Activated CD4-positive, CD25-positive, alpha-beta regulatory T cell treated with anti-CD3 and anti-CD28 coated beads, Interleukin-2, amount 50 U/mL, for 24 hours (primary cell): ENCODE measurements at regions not wholly inside any gene's neighbourhood (a gene's known extent, or its start where the extent isn't known, plus 50 kb on each side); places are given as distances from the start of the nearest gene placed in this dataset.

ENCODE experiments used
- ATAC-seq, 2 donors: fragments of 150-1000 bp; cut with Tn5 transposase; one replicate each; pipeline ENCODE4 v1.10.0; 2021; ENCODE audit warnings: mild to moderate bottlenecking in 1 of 2, moderate library complexity in 1 of 2

GRCh38 chr7:33701927-33702326 is 203.4 kb upstream of the BMPER start:
- no peak for ATAC-seq

GRCh38 chr7:33702514-33703054 is 202.8 kb upstream of the BMPER start:
- no peak for ATAC-seq

- ATAC-seq, result no peak
Measured at GRCh38 chr7:33705333-33705833, 200.0 kb upstream of the BMPER start.

GRCh38 chr7:33706186-33706585 is 199.2 kb upstream of the BMPER start:
- no peak for ATAC-seq

DNA sequence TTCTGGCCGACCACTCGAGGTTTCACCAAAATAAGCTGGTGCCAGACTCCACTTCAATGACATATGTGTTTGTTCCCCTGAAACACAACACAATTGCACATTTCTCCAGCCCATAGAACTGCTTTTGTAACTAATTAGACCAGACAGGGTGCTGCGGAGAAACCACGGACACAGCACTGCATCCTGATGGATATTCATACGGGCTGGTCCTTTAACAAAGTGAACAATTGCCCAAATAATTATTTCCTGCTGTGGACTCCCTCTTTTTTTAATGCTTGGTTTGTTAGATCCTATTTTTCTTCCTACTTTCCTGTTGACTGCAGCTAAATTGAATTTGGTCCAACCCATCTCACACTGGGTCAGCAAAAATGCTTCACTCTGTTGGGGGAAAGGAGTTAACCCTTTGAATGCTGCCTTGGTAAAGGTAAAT is 198.6 kb upstream of the BMPER start:
- ATAC-seq, result no peak

DNA sequence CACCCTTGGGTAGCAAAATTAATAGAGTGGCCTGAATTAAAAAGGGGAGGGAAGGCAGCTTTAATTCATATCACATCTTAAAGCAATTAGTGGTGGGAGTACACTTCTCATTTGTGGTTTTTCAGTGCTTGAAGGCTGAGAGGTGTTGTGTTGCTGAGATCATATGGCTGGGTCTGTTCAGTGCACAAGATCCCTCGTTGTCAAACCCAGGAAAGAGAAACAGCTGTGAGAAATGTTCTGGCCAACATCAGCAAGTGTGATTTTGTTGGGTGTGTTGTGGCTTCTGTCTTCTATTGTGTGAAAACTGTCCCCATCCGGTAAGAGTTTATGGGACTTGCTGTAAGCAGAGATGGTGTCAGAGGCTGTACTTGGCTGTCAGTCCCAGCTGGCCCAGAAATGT is 197.9 kb upstream of the BMPER start:
- ATAC-seq, result no peak

DNA sequence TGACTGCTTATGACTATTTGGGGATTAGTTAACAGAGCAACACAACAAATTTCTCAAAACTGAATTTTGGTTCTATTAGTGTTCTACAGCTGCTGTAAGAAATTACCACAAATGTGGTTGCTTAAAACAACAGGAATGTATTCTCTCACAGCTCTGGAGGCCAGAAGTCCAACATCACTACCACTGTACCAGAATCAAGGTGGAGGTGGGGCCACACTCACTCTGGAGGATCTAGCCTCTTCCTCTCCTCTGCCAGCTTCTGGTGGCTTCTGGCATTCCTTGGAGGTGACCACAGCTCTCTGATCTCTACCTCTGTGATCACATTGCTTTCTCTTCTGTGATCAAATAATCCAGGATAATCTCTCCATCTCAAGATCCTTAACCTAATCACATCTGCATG is 194.7 kb upstream of the BMPER start:
- no peak for ATAC-seq

DNA sequence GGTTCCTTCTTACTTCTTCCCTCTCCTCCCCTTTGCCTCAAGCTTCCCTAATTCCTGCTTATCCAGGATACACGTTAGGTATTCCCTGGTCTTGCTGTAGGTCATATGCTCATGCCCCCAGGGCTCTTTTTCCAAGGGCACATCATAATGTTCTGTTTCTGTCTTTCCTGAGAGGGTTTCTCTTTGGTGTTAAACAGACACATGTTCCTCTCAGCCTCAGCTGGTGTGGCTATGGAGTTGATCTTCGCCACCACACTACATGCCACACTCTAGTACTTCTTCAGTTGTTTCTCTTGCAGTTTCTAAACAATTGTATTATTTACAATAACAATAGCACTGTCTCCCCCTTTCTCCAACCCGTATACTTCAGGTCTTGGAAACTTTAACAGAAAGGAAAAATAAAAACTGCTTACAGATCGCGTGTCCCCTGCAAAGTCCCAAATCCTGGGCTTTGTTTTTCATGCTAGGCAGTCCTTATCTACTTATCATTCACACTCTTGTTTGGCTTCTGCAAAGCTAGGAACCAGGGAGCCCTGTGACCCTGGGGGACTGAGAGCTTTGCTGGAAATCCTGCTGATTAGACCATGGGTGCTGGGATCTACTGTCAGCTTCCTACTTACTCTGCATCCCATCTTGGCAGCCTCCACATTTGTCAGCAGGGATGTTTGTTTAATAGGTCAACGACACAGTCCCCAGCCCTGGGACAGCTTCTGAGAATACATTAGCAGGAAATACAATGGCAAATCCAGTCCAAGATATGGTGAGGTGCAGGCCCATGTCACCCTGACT is 193.9 kb upstream of the BMPER start:
- ATAC-seq, result no peak

- ATAC-seq, result no peak
Measured at GRCh38 chr7:33712020-33712414, 193.3 kb upstream of the BMPER start.

GRCh38 chr7:33714208-33714607 is 191.1 kb upstream of the BMPER start:
- ATAC-seq, result no peak

GRCh38 chr7:33716581-33717477 is 188.5 kb upstream of the BMPER start:
- ATAC-seq, result no peak

DNA sequence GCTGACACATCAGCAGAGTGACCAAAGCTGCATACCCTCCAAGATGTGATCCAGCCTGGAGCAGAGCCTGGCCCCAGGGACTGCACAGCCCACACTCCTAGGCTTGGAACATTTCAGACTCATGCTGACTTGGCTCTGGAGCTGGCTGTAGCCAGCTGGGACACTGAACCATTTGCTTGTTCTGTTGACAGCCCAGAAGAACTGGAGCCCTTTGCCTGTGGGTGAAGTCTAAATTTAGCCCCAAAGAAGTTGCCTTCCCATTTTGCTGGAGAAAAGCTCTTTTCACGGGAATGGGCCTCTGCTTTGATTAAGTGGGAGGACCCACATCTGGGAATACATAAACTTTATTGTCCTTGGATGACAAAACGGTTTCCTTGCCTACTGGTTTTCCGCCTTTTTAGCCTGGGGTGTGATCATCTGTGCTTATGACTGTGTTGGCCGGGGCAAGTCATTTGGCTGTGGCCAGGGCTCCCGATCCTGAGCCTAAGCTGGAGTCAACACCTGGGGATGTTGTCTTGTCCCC is 186.2 kb upstream of the BMPER start:
- ATAC-seq, result no peak

- no peak for ATAC-seq
Measured at GRCh38 chr7:33720139-33720538, 185.2 kb upstream of the BMPER start.

DNA sequence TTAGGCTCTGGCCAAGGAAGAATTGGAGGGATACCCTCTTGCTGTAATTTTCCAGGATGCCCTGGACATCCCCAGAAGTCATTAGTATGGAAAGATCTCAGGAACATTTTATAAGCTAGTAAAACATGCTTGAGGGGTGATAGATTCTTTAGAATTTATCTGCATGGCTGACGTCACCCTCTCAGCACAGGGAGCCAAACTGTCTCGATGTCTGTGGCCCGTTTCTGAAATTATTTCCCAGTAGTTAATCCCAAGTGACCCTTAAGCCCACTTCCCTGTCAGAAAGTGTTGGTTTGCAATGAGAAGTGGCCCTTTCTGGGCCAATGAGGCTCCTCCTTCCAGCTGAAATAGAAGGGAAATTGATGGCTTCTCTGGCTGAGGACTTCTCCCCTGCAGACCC is 184.5 kb upstream of the BMPER start:
- no peak for ATAC-seq

DNA sequence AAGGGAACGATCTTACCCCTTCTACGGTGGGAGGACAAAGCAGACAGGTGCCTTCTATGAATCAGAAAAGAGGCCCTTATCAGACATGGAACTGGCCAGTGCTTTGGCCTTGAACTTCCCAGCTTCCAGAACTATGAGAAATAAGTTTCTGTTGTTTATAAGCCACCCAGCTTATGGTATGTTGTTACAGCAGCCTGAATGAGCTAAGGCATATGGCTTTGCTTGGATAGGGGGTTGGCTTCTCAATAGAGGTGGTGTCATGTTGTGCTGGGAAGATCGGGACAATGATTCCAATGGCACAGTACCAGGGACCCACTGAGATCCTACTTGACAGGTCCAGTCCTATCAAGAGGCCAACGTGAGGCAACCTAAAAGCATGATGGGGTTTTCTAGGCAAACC is 183.4 kb upstream of the BMPER start:
- ATAC-seq, result no peak

- ATAC-seq, result no peak
Measured at GRCh38 chr7:33722383-33723101, 182.8 kb upstream of the BMPER start.

GRCh38 chr7:33724201-33724600 is 181.1 kb upstream of the BMPER start:
- ATAC-seq, result no peak

DNA sequence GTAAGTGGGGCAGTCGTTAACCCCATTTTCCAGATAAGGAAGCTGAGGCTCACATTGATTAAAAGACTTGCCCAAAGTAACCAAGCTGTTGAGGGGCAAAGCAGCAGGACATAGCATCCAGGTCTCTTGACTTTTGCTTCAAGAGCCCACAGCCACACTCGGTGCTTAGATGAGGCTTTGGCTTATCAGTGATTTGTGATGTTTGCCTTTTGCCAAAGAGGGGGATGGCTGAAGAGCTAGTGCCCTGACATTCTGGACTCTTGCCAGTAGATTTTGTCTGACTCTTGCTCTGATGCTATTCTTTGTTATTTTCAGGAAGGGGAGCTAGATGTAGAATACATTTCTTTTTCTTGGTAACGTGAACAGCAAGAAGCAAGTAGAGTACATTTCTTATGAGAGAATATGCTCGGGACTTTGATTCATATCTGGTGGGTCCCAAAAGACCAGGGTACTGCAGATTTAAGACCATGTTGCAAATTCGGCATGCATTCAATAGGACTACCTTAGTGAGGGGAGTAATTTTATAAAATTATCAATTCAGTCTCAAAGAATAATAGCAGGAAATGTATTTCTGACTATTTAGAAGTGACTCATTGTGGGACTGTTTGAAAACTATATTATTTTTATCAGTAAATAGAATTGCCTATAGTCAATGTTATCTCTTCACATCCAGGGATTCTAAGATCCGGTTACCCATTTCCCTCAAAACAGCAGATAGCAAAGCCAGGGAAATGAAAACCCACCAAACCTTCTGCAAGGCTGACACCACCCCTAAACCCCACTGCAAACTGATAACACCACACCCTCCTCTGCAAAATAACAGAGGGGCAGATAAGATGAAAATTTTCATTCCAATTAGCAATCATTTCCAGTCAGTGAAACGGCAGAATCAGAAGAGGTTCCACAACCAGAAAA is 180.0 kb upstream of the BMPER start:
- ATAC-seq, result no peak

DNA sequence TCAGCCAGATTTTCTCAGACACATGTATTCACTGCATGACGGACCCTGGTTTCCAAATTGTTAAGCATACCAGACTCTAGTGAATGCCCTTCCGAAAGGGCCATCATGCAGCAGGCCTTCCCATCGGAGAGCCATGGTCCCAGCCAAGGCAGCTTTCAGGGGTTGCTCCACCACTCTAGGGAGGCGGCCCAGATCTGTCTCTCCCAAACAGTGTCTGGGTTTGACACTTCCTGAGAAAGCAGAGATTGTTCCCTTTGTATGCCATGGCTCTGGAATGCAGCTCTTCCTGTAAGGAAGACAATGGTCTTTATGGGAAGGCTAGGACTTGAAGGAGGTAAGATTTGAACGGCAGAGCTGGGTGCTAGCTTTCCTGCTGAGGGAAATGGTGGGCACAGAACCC is 178.8 kb upstream of the BMPER start:
- ATAC-seq, result no peak

DNA sequence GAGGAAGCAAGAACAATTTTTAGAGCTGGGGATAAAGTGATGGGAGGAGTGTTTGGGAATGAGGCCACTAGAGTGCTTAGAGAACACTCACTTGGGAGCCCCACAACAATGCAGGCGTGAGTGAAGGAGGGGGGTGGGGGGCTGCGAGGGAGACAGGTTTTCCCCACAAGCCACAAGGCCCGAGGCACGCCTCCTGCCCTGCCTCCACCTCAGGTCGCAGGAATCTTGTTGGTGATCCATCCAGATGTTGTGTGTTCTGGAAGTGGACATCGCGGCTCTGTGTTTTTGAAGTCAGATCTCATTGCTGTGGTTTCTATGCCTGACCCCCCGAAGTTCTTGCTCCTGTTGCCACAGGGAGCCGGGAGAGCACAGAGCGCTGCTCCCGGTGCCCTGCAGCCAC is 178.0 kb upstream of the BMPER start:
- no peak for ATAC-seq

- no peak for ATAC-seq
Measured at GRCh38 chr7:33728873-33729551, 176.3 kb upstream of the BMPER start.
